ENCODE measurements at regions not wholly inside any gene's neighbourhood (a gene's known extent, or its start where the extent isn't known, plus 50 kb on each side); places are given as distances from the start of the nearest gene placed in this dataset.

DNA sequence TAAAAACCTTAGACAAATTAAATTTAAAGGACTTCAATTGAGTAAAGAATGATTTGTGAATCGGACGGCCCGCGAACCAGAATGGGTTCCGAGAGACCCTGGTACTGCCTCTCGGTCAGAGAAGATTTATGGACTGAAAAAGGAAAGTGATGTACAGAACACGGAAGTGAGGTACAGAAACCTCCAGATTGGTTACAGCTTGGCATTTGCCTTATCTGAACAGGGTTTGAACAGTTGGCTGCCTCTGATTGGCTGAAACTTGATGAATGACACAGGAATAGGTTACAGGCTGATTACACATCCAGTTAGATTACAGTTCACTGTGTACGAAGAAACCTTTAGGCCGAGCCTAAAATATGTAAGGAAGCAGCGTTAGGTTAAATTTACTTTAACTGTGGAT lies 156.5 kb upstream of the EGFLAM start:
- no peak for DNase-seq (ENCODE audit: low read depth in 2 of 2, low spot score in 1 of 2)

DNA sequence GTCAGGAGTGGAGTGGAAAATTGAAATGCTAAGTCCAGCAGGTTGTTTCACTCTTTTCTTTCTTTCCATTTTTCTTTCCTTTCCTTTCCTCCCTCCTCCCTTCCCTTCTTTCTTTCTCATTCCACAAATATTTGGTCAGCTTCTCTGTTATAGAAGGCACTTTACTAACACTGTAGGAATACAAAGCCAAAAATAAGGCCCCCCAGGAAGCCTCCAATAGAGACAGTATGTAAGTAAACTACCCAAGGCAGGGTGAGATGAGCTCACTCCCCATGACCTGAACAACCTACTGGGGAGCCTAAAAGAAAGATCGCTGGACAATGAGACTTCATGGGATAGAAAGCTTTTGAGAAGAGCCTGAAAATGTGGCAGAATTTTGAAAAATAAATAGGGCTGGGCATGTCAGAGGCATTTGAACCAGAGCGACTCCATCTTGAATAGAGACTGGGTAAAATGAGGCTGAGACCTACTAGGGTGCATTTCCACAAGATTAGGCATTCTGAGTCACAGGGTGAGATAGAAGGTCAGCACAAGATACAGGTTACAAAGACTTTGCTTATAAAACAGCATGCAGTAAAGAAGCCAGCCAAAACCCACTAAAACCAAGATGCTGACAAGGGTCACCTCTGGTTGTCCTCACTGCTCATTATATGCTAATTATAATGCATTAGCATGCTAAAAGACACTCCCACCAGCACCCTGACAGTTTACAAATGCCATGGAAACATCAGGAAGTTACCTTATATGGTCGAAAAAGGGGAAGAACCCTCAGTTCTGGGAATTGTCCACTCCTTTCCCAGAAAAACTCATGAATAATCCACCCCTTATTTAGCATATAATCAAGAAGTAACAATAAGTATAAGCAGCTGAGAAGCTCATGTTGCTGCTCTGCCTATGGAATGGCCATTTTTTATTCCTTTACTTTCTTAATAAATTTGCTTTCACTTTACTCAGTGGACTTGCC lies 158.9 kb upstream of the EGFLAM start:
- DNase-seq (ENCODE audit: low read depth in 2 of 2, low spot score in 1 of 2): no peak

DNA sequence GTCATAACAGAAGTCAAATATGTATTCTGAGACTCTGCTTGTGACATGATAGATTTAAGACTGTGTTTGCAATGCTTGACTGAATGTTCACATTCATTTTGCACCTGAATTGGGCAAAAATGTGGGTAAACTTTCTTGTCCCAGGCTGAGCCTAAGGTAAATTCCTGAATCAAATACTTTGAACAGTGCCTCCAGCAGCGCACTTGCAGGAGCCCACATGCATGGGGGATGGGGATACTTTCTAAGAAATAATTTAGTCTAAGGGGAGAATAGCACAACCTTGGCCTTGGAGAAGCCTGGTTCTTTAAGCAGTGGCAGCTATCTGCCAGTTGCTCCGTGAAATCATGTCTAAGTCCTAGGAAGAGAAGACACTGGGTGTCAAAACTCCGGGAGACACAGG lies 163.5 kb upstream of the EGFLAM start:
- DNase-seq (ENCODE audit: low read depth in 2 of 2, low spot score in 1 of 2): no peak

DNA sequence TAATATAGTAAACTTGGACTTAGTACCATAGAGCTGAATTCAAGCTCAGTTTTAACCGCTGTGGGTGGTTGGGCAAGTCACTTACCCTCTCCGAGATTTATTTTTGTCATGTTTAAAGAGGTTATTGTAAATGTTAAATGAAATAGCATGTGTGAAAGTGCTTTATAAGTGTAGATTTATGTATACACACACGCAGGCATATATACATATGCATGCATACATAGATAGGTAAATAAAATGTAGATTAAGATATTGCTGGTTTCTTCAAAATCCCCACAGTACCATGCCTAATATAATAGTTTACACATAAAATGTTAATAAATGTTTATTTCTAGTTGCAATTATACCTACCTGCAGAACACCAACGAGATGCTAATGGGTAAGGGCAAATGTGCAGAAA lies 164.5 kb upstream of the EGFLAM start:
- no peak for DNase-seq (ENCODE audit: low read depth in 2 of 2, low spot score in 1 of 2)

DNA sequence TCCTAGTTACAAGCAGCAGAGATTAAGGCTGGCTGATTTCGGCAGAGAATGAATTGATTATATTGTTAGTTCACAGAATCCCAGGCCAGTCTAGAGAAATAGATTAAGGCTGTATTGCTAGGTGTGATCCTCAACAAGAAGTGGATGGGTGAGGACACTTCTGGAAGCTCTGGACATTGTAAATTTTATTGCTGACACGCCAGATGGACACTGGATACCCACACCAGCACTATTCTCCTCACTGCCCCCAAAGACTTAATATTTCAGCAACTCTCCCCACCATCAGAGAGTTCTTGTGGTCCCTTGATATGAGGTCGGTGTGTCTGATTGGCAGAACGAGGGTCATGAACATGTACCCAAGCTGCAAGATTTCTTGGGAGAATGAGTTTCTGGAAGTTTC lies 171.6 kb upstream of the EGFLAM start:
- no peak for DNase-seq (ENCODE audit: low read depth in 2 of 2, low spot score in 1 of 2)

DNA sequence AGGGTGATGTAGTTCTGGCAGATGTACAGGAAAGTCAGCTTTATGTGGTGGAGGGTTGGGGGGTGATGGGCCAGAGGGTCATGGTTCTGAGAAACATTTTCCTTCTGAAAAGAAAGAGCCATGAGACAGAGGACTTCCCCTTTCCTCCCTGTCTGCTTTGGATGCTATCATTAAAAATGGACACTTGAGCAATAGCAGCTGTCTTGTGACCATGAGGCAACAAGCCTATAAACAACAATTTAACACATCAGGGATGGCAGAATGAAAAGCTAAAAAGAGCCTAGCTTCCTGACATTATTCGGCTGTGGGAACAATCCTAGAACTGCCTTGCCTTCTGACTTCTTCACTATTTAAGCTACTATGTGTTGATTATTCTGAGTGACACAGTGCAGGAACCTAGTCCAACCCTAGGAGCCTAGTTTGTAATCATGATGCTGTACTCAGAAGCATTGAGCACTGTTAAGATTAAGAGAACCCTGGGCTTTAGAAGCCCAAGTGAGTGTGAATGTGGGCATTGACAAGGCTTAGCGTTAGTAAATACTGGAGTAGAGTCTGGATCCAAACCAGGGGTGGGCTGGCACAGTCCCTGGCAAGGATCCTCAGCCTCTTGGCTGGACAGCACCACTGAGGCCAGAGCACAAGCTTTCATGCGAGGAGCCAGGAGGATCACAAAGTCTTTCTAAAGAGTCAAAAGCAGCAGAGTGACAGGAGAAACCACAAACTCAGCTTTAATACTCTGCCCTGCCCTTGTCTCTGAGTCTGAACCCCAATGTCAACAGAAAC lies 178.5 kb upstream of the EGFLAM start:
- DNase-seq (ENCODE audit: low read depth in 2 of 2, low spot score in 1 of 2): no peak

DNA sequence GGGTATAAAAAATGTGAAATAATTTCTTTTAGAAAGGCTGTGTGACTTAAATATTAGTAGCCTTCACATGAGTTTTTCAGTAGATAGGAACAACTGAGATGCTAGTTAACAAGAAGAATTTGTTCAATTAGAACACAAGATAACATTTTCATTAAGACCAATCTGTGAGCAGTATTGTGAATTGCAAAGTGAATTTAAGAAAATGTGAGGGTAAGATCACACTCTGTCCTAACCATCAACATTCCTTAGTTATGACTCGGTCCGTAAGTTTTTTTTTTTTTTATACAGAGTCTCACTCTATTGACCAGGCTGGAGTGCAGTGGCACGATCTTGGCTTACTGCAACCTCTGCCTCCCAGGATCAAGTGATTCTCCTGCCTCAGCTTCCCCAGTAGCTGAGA lies 180.2 kb upstream of the EGFLAM start:
- DNase-seq (ENCODE audit: low read depth in 2 of 2, low spot score in 1 of 2): no peak

DNA sequence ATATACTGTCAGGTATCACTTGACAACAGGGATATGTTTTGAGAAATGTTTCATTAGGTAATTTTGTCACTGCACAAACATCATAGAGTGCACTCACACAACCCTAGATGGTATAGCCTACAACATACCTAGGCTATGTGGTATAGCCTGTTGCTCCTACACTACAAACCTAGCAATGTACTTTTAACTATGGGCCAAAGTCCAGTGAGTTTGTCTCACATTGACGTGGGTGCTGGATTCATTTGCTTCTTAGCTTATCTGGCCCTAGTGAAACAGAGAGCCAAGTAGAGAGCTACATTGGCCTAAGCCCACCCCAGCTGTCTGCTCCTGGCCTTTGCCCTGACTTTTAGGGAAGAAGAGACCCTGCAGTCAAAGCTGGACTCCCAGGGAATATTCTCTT lies 180.7 kb upstream of the EGFLAM start:
- DNase-seq (ENCODE audit: low read depth in 2 of 2, low spot score in 1 of 2): no peak

DNA sequence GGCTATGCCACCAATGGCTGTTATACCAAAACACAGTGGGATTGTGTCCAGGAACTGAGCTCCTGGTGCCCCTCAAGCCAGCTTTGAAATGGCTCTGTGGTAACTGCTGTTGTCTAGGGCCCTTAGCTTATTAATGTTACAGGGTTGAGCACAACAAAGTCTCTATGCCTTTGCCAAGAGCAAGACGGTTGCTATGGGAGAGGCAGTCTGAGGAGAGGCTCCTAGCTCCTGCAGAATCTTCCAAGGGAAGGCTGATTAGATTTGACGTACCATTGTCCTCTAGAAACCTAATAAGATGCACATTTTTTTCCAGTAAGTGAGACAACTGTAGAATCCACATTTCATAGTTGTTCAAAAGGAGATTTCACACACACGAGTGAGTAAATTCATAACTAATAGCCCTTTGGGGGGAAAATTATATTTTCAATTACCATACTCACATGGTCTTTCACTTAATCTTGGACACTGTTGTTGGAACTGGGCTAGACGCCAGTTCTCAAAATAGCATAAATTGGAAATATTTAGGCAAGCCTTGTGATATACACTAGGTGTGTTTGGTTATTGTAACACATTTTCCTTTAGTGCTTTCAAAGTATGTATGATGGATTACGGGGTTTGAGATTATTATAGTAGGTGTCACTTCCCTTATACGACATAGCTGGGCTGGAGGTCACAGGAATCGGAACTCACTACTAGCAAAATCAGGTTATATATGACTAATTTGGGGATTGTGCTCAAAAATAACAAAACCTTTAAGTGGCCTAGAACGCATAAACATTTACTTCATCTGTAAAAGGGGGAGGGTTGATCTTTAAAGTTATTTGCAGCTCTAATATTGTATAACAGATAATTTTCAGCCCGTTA lies 186.3 kb upstream of the EGFLAM start:
- DNase-seq (ENCODE audit: low read depth in 2 of 2, low spot score in 1 of 2): no peak

DNA sequence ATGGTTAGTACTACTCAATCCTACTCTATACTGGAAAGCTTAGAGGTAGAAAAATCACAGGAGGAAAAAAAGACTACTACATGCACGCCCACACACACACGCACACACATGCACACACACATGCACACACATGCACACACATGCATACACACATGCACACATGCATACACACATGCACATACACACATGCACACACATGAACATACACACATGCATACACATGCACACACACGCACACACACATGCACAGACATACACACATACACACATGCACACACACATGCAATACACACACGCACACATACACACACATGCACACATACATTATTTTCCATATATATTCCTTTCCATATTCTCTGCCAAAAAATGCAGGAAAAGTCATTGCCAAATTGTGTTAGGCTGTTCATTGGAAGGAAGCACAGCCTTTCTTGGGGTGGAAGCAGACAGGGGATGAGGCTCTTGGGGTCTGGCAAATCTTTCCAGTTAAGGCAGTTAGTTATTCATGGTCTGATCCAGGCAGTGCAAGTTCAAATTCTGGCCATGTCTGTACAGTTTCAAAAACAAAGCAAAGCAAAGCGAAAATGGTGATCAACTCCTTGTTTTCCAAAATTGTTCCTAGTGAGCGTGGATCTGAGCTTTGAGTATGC lies 187.9 kb upstream of the EGFLAM start:
- no peak for DNase-seq (ENCODE audit: low read depth in 2 of 2, low spot score in 1 of 2)

DNA sequence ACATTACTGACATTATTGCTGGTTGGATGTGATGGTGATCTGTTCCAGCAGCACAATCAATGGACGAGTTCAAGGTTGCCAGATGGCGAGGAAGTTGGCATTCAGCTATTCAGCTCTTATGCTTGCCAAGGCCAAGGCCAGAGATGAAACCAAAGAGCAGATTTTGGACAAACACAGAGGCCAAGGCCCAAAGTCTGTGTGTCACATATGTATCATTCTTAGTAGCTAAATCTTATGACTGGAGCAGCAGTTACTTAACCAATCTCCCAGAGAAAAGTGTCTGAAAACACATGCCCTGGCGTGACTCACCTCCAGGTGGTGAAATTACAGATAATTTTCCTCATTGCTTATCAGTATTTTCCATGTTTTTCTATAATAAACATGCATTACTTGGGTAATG lies 189.0 kb upstream of the EGFLAM start:
- no peak for DNase-seq (ENCODE audit: low read depth in 2 of 2, low spot score in 1 of 2)

DNA sequence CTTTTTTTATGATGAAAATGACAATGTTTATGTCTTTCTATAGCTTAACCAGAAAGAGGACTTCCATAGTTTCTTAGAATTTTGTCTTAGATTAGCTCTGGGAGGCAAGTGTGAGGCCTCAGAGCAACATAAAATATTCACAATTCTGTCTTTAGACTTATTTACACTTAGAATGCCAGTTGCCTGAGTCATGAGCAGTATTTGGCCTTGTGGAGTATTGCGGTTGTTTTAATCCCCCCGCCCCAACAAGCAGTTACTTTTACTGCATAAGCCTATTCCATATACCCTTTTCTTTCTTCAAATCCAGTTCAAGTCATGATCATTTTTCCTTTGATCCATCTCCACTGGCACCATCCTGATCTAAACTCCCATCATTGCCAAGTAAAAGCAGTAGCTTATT lies 198.0 kb upstream of the EGFLAM start:
- no peak for DNase-seq (ENCODE audit: low read depth in 2 of 2, low spot score in 1 of 2)

DNA sequence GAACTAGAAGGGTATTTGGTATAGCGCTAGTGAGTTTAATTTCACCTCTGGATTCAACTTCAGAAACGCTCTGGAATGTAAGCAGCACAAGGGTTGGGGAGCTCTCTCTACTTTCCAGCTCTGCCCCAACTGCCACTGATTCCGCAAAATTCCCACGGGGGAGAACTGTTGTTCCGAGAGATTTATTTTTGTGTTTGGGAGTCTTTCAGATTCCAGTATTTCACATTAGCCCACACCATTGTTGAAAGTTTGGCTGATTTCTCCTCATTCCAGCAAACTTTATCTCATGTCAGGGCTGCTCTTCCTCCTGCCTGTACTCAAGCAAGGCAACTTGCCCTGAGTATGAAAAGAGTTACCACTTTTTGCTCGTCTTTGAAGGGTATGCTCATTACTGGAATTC lies 198.5 kb upstream of the EGFLAM start:
- DNase-seq (ENCODE audit: low read depth in 2 of 2, low spot score in 1 of 2): no peak

DNA sequence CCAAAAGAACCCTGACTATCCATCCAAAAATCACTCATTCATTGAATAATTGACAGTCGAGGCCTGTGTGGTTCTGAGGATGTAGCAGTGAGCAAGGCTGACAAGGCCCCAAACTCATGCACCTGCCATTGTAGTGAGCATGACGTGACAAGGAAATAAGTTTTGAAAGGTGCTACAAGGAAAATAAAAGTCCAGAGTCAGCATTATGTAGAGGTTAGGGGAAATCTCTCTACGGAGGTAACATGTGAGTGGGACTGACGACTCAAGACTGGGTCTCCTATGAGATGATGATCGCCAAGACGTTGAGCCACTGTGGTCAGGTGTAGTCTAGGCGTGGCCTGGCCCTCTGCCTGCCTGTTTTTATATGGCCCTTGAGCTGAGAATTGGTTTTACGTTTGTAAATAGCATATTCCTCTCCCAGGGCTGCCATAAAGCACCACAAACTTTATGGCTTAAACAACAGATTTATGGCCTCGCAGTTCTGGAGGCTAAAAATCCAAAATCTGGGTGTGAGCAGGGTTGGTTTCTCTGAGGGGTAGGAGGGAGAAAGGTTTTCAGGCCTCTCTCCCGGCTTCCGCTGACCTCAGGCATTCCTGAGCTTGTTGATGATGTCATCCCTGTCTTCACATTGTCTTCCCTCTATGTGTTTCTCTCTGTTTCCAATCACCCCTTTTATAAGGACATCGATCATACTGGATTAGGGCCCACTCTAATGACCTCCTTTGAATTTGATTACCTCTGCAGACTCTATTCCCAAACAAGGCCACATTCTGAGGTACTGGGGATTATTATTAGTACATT lies 206.4 kb upstream of the EGFLAM start:
- DNase-seq (ENCODE audit: low read depth in 2 of 2, low spot score in 1 of 2): no peak

DNA sequence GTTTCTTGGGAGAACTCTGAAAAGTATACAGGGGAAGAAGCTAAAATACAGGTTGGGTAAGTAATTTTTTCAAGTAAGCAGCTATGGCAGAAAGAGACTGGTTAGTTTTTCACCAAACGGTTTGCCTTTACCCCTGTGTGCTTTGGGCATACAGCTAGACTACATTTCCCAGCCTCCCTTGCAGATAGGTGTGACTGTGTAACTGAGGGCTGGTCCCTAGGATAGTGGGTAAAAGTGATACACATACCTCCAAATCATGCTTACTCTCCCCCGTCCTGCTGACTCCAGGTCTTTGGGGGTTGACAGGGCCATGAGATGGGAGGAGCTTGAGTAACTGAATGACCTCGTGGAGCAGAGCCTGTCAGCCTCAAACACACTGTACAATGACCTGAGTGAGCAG lies 208.6 kb upstream of the GDNF start:
- DNase-seq (ENCODE audit: low read depth in 2 of 2, low spot score in 1 of 2): no peak

DNA sequence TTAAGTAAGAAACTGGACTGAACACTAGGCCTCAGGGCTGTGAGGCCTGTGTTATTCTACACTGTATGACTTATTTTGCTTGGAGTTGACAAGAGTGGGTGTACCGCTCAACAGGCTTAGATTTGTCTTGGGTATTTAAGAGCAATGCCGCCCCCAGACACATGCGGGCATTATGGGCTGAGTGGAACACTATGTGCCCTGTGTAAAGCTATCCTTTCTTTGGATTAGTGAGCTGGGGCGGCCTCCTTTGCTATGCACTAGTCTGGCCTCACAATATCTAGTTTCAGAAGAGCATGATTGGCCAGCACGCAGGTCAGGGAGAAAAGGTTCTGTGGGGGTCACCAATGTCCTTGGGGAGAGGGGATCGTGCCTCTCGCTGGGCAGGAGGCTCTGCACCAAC lies 206.3 kb upstream of the GDNF start:
- DNase-seq (ENCODE audit: low read depth in 2 of 2, low spot score in 1 of 2): no peak

DNA sequence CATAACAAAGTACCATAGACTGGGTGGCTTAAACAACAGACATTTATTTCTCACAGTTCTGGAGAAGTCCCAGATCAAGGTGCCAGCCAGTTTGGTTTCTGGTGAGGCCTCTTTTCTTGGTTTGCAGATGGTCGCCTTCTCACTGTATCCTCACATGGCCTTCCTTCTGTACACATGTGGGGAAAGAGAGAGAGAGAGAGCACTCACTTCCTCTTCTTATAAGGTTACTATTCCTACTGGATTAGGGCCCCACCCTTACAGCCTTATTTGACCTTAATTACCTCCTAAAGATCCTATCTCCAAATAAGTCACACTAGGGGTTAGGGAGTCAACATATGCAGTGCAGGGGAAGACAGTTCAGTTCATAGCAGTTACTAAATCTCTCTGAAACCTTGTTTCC lies 205.6 kb upstream of the GDNF start:
- no peak for DNase-seq (ENCODE audit: low read depth in 2 of 2, low spot score in 1 of 2)

DNA sequence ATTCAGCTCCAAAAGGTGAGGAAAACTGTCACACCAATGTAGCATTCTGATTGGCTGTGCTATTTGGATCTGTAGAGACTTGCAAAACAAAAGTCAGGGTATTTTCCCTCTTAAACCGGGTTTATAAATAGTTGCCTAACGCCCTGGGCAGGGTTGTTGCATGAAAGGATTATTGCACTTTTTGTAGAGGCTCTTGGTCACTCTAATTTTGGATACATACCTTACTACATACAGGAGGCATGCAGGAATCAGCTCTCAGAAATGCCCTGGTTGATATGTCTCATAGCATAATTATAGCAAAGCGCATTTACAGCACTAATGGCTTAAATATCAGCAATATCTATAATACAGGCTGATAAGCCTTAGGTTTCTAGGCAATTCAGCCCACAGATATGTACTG lies 200.0 kb upstream of the GDNF start:
- no peak for DNase-seq (ENCODE audit: low read depth in 2 of 2, low spot score in 1 of 2)

DNA sequence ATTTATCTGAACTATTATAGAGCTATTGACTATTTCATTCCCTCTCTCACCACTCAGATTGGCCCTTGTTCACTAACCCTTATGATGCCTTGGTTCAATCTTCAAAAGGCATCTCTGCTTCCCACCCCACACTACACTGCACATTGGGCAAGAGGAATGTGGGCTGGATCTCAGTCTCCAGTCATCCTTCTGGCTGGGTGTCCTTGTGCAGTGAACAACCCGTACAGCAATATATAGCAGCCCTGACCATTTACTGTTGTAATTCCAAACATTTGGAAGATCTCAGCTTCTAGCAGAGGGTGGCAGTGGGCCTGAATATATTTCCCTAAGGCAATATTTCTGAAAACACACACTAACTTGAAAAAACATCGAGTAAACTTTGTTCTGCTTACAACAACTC lies 199.2 kb upstream of the GDNF start:
- no peak for DNase-seq (ENCODE audit: low read depth in 2 of 2, low spot score in 1 of 2)

DNA sequence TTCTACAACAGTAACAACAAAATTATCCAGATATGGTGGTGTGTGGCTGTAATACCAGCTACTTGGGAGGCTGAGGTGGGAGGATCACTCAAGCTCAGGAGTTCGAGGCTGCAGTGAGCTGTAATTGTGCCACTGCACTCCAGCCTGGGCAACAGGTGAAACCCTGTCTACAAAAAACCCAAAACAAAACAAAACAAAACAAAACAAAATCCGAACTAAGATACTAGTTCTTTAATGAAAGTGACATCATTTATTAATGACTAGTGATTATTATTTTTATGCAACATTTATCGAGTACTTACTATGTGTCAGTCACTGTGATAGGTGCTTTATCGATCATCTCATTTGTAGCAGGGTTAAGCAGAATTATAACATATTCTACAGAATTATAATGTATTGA lies 196.9 kb upstream of the GDNF start:
- no peak for DNase-seq (ENCODE audit: low read depth in 2 of 2, low spot score in 1 of 2)

All from stimulated activated CD8-positive, alpha-beta memory T cell treated with anti-CD3 and anti-CD28 coated beads, Interleukin-4, amount 100 ng/mL, for 4 hours (primary cell).